GM12878 (cell line): ENCODE measurements at regions not wholly inside any gene's neighbourhood (a gene's known extent, or its start where the extent isn't known, plus 50 kb on each side); places are given as distances from the start of the nearest gene placed in this dataset.

ENCODE experiments used
- ASH2L ChIP-seq: fragments of 300-600, 200-600 bp; sonication (generic); IDR thresholded peaks from 2 replicates; pipeline ENCODE4 v1.6.1; 2017; ENCODE audit warnings: low read depth, mild to moderate bottlenecking, borderline replicate concordance
- CTCF ChIP-seq, 3 experiments: IDR thresholded peaks in 2 of 3; conservative IDR thresholded peaks in 1 of 3; 2 replicates each; pipeline ENCODE4 v1.5.1; 2011; ENCODE audit warnings: low read depth in 3 of 3, low read length in 3 of 3, mild to moderate bottlenecking in 3 of 3, control low read depth in 2 of 3, moderate library complexity in 2 of 3, inconsistent platforms in 1 of 3, mixed read lengths in 1 of 3; ENCODE audit not compliant: control insufficient read depth in 2 of 3, insufficient read depth in 1 of 3; ENCODE audit errors: extremely low read depth in 1 of 3
- EP300 ChIP-seq, 2 experiments: fragments of 150-350 bp in 1 of 2; IDR thresholded peaks; 2 replicates each; pipeline ENCODE4 v1.6.1; 2011 to 2012; ENCODE audit warnings: low read depth in 2 of 2, low read length in 2 of 2, borderline replicate concordance in 1 of 2, improper control_type of control experiment in 1 of 2, inconsistent platforms in 1 of 2; ENCODE audit not compliant: control insufficient read depth in 1 of 2
- EZH2 ChIP-seq: IDR thresholded peaks from 2 replicates; pipeline ENCODE4 v1.6.1; 2012; ENCODE audit warnings: low read depth, mild to moderate bottlenecking, control low read depth, inconsistent platforms, low read length, borderline replicate concordance; ENCODE audit not compliant: control insufficient read depth
- HDAC2 ChIP-seq: fragments of 200-600 bp; sonication (generic); IDR thresholded peaks from 2 replicates; pipeline ENCODE4 v1.6.1; 2017
- MLLT1 ChIP-seq: fragments of 450-650 bp; IDR thresholded peaks from 2 replicates; pipeline ENCODE4 v1.6.1; 2016; ENCODE audit warnings: mild to moderate bottlenecking
- MTA2 ChIP-seq: fragments of 450-650 bp; IDR thresholded peaks from 2 replicates; pipeline ENCODE4 v1.6.1; 2016; ENCODE audit warnings: low read depth, mild to moderate bottlenecking, moderate library complexity
- PBX3 ChIP-seq: IDR thresholded peaks from 2 replicates; pipeline ENCODE4 v1.6.1; 2011; ENCODE audit warnings: mild to moderate bottlenecking, low read depth, low read length, moderate library complexity; ENCODE audit not compliant: insufficient replicate concordance
- POLR2A ChIP-seq: IDR thresholded peaks from 2 replicates; pipeline ENCODE4 v1.6.1; 2011; ENCODE audit warnings: low read depth, mild to moderate bottlenecking, low read length
- POLR2AphosphoS5 ChIP-seq: IDR thresholded peaks from 2 replicates; pipeline ENCODE4 v1.6.1; 2011; ENCODE audit warnings: mild to moderate bottlenecking, low read length, inconsistent platforms
- SMC3 ChIP-seq: IDR thresholded peaks from 2 replicates; pipeline ENCODE4 v1.6.1; 2011; ENCODE audit warnings: low read length, improper control_type of control experiment, borderline replicate concordance
- SRF ChIP-seq, 2 experiments: IDR thresholded peaks; 2 replicates each; pipeline ENCODE4 v1.6.1; 2011; ENCODE audit warnings: low read depth in 2 of 2, low read length in 2 of 2, mild to moderate bottlenecking in 1 of 2, moderate library complexity in 1 of 2
- USF2 ChIP-seq: IDR thresholded peaks from 2 replicates; pipeline ENCODE4 v1.6.1; 2011; ENCODE audit warnings: low read depth, low read length, improper control_type of control experiment, borderline replicate concordance
- ZSCAN29 ChIP-seq: fragments of 450-650 bp; IDR thresholded peaks from 2 replicates; pipeline ENCODE4 v1.6.1; 2017; ENCODE audit warnings: mild to moderate bottlenecking, moderate library complexity

- no peak for TF ChIP-seq HDAC2
- TF ChIP-seq EZH2: no peak
- TF ChIP-seq SMC3: no peak
- no peak for TF ChIP-seq CTCF (IDR thresholded peaks at IDR 0.05 in 2 of 3, conservative IDR thresholded peaks at IDR 0.05 in 1 of 3; ENCODE audit: control insufficient read depth in 2 of 3, extremely low read depth in 1 of 3, insufficient read depth in 1 of 3, low read depth in 3 of 3, low read length in 3 of 3)
- TF ChIP-seq ZSCAN29: no peak
- no peak for TF ChIP-seq MLLT1
- TF ChIP-seq PBX3: no peak
- TF ChIP-seq EP300 (IDR thresholded peaks at IDR 0.05; ENCODE audit: borderline replicate concordance in 1 of 2, control insufficient read depth in 1 of 2, low read depth in 2 of 2, low read length in 2 of 2): no peak
- no peak for TF ChIP-seq ASH2L
- TF ChIP-seq POLR2AphosphoS5: no peak
- TF ChIP-seq SRF (IDR thresholded peaks at IDR 0.05; ENCODE audit: low read depth in 2 of 2, low read length in 2 of 2): no peak
- TF ChIP-seq POLR2A: no peak
- TF ChIP-seq USF2: no peak
- TF ChIP-seq MTA2: no peak
These were observed 762.2 kb upstream of the HS6ST1 start for GRCh38 chr2:129080715-129081476.
